ENCODE measurements at regions not wholly inside any gene's neighbourhood (a gene's known extent, or its start where the extent isn't known, plus 50 kb on each side); places are given as distances from the start of the nearest gene placed in this dataset.

DNA sequence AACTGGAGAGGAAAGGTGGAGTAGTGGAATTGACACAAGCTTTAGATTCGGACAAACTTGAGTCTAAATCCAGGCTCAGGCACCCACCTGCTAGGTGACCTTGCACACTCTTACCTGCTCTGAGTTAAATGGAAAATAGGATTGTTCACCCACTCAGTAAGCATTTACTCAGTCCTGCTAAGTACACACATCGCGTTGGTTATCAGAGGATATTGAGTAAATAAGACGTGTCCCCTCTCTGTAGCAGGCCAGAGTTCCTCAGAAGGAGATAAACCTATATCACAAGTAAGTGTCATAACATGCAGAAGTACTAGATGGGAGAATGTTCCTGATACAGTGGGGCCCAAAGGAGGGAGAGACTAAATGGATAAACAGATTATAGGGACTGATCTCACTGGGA lies 117.7 kb downstream of the SMIM20 start:
- H3K4me1 Mint-ChIP-seq: peaks cover 0 to 6% of the 10 kb centered on the region in 2 donors
- H3K27me3 Mint-ChIP-seq (ENCODE audit: low read depth in 2 of 2): peaks cover 18 to 32% of the 10 kb centered on the region in 2 donors
- H3K4me3 ChIP-seq (ENCODE audit: low read length): no peak overlapping the region
- ATAC-seq (no peak), DNase-seq (no peak)
- peaks cover 5% of the 10 kb centered on the region for H3K4me1 ChIP-seq (ENCODE audit: control insufficient read depth, insufficient read depth, low read length)
- H3K27me3 ChIP-seq (ENCODE audit: control insufficient read depth, insufficient read depth, low read length): no peaks in the 10 kb centered on the region
- no peak overlapping the region for H3K27ac ChIP-seq (ENCODE audit: low read length)
- intact Hi-C loops (cut with micrococcal nuclease): no loop called here
- TF ChIP-seq, protein P1, sequence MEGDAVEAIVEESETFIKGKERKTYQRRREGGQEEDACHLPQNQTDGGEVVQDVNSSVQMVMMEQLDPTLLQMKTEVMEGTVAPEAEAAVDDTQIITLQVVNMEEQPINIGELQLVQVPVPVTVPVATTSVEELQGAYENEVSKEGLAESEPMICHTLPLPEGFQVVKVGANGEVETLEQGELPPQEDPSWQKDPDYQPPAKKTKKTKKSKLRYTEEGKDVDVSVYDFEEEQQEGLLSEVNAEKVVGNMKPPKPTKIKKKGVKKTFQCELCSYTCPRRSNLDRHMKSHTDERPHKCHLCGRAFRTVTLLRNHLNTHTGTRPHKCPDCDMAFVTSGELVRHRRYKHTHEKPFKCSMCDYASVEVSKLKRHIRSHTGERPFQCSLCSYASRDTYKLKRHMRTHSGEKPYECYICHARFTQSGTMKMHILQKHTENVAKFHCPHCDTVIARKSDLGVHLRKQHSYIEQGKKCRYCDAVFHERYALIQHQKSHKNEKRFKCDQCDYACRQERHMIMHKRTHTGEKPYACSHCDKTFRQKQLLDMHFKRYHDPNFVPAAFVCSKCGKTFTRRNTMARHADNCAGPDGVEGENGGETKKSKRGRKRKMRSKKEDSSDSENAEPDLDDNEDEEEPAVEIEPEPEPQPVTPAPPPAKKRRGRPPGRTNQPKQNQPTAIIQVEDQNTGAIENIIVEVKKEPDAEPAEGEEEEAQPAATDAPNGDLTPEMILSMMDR (IDR thresholded peaks at IDR 0.05): no peak
- no peaks in the 10 kb centered on the region for H3K9me3 ChIP-seq (ENCODE audit: control insufficient read depth, insufficient read depth, low read length)
- no peak overlapping the region for H3K4me3 Mint-ChIP-seq
- WGBS (ENCODE audit: insufficient coverage): 100% methylated on average over 1 of the region's 4 CpGs
- no peaks in the 10 kb centered on the region for H3K9me3 Mint-ChIP-seq
- H3K36me3 ChIP-seq (ENCODE audit: control insufficient read depth, insufficient read depth, low read length): no peaks in the 10 kb centered on the region
- no peaks in the 10 kb centered on the region for H3K36me3 Mint-ChIP-seq
- no peak overlapping the region for H3K27ac Mint-ChIP-seq

DNA sequence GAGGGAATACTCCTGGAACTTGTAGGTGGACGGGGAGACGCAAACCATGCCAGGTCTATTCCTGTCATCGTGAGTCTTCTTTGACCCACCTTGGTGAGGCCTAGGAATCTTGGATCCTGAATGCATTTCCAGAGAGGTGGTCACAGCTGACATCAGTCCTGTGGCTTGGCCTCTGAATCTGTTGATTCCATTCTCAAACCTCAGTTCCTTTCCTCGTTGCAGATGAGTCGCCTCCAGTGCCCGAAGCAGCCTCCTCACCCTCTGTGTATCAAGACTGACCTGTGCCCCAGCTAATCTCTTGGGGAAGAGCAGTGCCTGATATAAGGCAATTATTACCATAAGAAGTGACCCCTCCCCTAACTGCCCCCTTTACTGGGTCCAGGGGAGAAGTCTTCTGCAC lies 118.1 kb downstream of the SMIM20 start:
- H3K27ac ChIP-seq (ENCODE audit: low read length): no peak overlapping the region
- DNase-seq: no peak
- H3K27me3 ChIP-seq (ENCODE audit: control insufficient read depth, insufficient read depth, low read length): no peaks in the 10 kb centered on the region
- H3K9me3 Mint-ChIP-seq: no peaks in the 10 kb centered on the region
- peaks cover 13 to 29% of the 10 kb centered on the region in 2 donors for H3K27me3 Mint-ChIP-seq (ENCODE audit: low read depth in 2 of 2)
- no peaks in the 10 kb centered on the region for H3K36me3 Mint-ChIP-seq
- TF ChIP-seq, protein P1 (IDR thresholded peaks at IDR 0.05): no peak
- no peak for ATAC-seq
- no peak overlapping the region for H3K4me3 ChIP-seq (ENCODE audit: low read length)
- H3K27ac Mint-ChIP-seq: no peak overlapping the region
- intact Hi-C loops (cut with micrococcal nuclease): no loop called here
- H3K4me1 Mint-ChIP-seq: peaks cover 0 to 6% of the 10 kb centered on the region in 2 donors
- H3K9me3 ChIP-seq (ENCODE audit: control insufficient read depth, insufficient read depth, low read length): no peaks in the 10 kb centered on the region
- no peak overlapping the region for H3K4me3 Mint-ChIP-seq
- WGBS (ENCODE audit: insufficient coverage): 97% methylated on average over 6 of the region's 6 CpGs
- no peaks in the 10 kb centered on the region for H3K36me3 ChIP-seq (ENCODE audit: control insufficient read depth, insufficient read depth, low read length)
- peaks cover 5% of the 10 kb centered on the region for H3K4me1 ChIP-seq (ENCODE audit: control insufficient read depth, insufficient read depth, low read length)

DNA sequence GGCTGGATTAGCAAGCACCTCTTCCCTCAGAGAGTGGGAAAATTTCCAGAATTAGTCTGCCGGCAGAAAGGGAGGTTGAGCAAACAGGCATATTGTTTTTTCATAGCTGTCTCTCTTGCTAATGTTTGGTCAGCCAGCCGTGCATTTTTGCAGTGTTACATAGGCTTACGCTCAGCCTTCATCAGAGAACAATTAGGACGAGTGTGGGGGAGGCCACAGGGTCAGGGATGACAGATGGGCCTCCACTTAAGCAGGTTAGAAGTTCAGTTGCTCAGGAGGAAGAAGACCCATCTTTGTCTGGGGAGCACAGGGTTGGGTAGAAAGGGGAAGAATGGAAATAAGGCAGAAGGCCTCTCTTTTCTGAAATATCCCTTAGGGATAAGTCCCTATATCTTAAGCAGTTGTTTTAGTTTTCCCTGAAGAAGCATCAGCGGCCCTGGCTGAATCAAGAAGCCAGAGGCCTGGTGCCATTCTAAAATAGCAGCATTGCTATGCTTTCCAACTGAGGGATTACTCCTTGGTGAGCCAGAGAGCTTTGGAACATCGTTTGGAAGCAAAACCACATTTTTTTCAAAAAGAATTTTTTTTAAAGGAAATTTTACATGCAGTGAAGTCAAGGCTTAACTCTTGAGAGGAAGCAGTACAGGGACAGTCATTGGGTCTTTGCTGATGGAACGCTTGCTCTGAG lies 118.8 kb downstream of the SMIM20 start:
- Mint-ChIP-seq H3K27ac (no peak overlapping the region), H3K4me3 (no peak overlapping the region), H3K27me3 (ENCODE audit: low read depth in 2 of 2) (peaks cover 18 to 31% of the 10 kb centered on the region in 2 donors), H3K4me1 (peaks cover 0 to 6% of the 10 kb centered on the region in 2 donors), H3K36me3 (no peaks in the 10 kb centered on the region), H3K9me3 (no peaks in the 10 kb centered on the region)
- WGBS (ENCODE audit: insufficient coverage): 87% methylated on average over 7 of the region's 7 CpGs
- intact Hi-C loops (cut with micrococcal nuclease): no loop called here
- TF ChIP-seq, protein P1 (IDR thresholded peaks at IDR 0.05): no peak
- Histone ChIP-seq H3K36me3 (ENCODE audit: control insufficient read depth, insufficient read depth, low read length) (no peaks in the 10 kb centered on the region), H3K4me3 (ENCODE audit: low read length) (no peak overlapping the region), H3K27ac (ENCODE audit: low read length) (no peak overlapping the region), H3K4me1 (ENCODE audit: control insufficient read depth, insufficient read depth, low read length) (peaks cover 5% of the 10 kb centered on the region), H3K9me3 (ENCODE audit: control insufficient read depth, insufficient read depth, low read length) (no peaks in the 10 kb centered on the region), H3K27me3 (ENCODE audit: control insufficient read depth, insufficient read depth, low read length) (no peaks in the 10 kb centered on the region)
- no peak for DNase-seq
- ATAC-seq: no peak

DNA sequence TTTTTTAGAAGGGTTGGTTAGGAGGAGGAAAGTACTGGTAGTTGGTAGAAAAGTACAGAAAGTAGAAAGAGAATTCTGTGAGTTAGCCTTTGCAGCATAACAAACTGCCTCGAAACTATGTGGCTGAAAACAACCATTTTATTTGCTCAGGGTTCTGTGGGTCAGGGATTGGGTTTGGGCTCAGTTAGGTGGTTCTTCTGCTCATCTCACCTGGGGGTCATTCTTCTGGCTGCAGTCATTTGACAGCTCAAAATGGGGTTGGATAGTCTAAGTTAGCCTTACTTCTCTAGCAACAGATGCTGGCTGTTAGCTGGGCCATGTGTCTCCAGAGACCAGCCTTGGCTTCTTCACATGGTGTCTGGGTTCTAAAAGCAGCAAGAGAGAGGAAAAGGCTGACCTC lies 119.4 kb downstream of the SMIM20 start:
- H3K4me3 ChIP-seq (ENCODE audit: low read length): no peak overlapping the region
- intact Hi-C loops (cut with micrococcal nuclease): no loop called here
- Mint-ChIP-seq H3K27ac (no peak overlapping the region), H3K4me1 (peaks cover 0 to 4% of the 10 kb centered on the region in 2 donors), H3K36me3 (no peaks in the 10 kb centered on the region), H3K27me3 (ENCODE audit: low read depth in 2 of 2) (peaks cover 20 to 31% of the 10 kb centered on the region in 2 donors), H3K4me3 (no peak overlapping the region), H3K9me3 (no peaks in the 10 kb centered on the region)
- H3K27ac ChIP-seq (ENCODE audit: low read length): no peak overlapping the region
- no peaks in the 10 kb centered on the region for H3K9me3 ChIP-seq (ENCODE audit: control insufficient read depth, insufficient read depth, low read length)
- 95% methylated on average over 1 of the region's 1 CpG for WGBS (ENCODE audit: insufficient coverage)
- no peak for ATAC-seq
- H3K4me1 ChIP-seq (ENCODE audit: control insufficient read depth, insufficient read depth, low read length): peaks cover 5% of the 10 kb centered on the region
- no peaks in the 10 kb centered on the region for H3K27me3 ChIP-seq (ENCODE audit: control insufficient read depth, insufficient read depth, low read length)
- no peaks in the 10 kb centered on the region for H3K36me3 ChIP-seq (ENCODE audit: control insufficient read depth, insufficient read depth, low read length)
- DNase-seq: no peak
- TF ChIP-seq, protein P1 (IDR thresholded peaks at IDR 0.05): no peak

All from natural killer cell (primary cell).